ENCODE measurements at regions not wholly inside any gene's neighbourhood (a gene's known extent, or its start where the extent isn't known, plus 50 kb on each side); places are given as distances from the start of the nearest gene placed in this dataset.

- FAIRE-seq (no peak), ATAC-seq (peak; percentile 53; the same call in 2 of the 3 replicates), DNase-seq (ENCODE audit: low spot score) (no peak)
- no peaks in the 10 kb centered on the region for H4K20me1 ChIP-seq (ENCODE audit: insufficient read depth, low read length)
- no peak overlapping the region for H3K4me2 ChIP-seq (ENCODE audit: low read depth, low read length)
- POLR2A ChIA-PET = no interaction called here
- CTCF ChIA-PET (ENCODE audit: low intra/inter-chr PET ratio, low total read pairs) = no interaction called here
- no peak overlapping the region for H2AFZ ChIP-seq (ENCODE audit: low read length)
- no peaks in the 10 kb centered on the region for H3K79me2 ChIP-seq (ENCODE audit: insufficient read depth, low read length)
- BruUV-seq (replicated peaks) = no TSS peak
- H3K9ac ChIP-seq (ENCODE audit: insufficient read depth, low read depth, low read length) = no peak overlapping the region
- TF ChIP-seq ZNF550 (CRISPR knock-in tag; IDR thresholded peaks at IDR 0.05; ENCODE audit: borderline replicate concordance) (no peak), CTCF (CRISPR knock-in tag; IDR thresholded peaks at IDR 0.05) (peak; percentile 17; the same call in 1 of the 2 replicates)
- in situ Hi-C loops (cut with HindIII; ENCODE audit: extremely low pct_ligation_motif_present, low pct_unique_long_range_greater_than_20kb) = no loop called here
- no peaks in the 10 kb centered on the region for H3K9me3 ChIP-seq (ENCODE audit: low read length)
- intact Hi-C loops (cut with micrococcal nuclease; ENCODE audit: unreplicated experiment) = no loop called here
- peaks cover 0 to 1% of the 10 kb centered on the region in 2 experiments; a peak in 1 of 5 replicates for H3K27me3 ChIP-seq (ENCODE audit: control insufficient read depth in 1 of 2, insufficient read depth in 2 of 2, low read length in 2 of 2)
- H3K27ac ChIP-seq (ENCODE audit: extremely low read length, insufficient read depth, low read length) = no peak overlapping the region
- H3K36me3 ChIP-seq (replicated peaks in 1 of 2; ENCODE audit: control insufficient read depth in 1 of 2, insufficient read depth in 2 of 2, low read length in 2 of 2) = no peaks in the 10 kb centered on the region
- no peaks in the 10 kb centered on the region for H3K4me1 ChIP-seq (ENCODE audit: insufficient read depth, low read length)
- H3K4me3 ChIP-seq (replicated peaks in 1 of 3; ENCODE audit: insufficient read depth in 1 of 3, low read depth in 2 of 3, low read length in 3 of 3) = no peak overlapping the region
Observed at GRCh38 chr1:30353637-30354036, 369.7 kb downstream of the MATN1 start.

GRCh38 chr1:30348147-30348546 lies 375.2 kb downstream of the MATN1 start:
- Histone ChIP-seq H3K4me3 (replicated peaks in 1 of 3; ENCODE audit: insufficient read depth in 1 of 3, low read depth in 2 of 3, low read length in 3 of 3) (no peak overlapping the region), H3K27me3 (ENCODE audit: control insufficient read depth in 1 of 2, insufficient read depth in 2 of 2, low read length in 2 of 2) (no peaks in the 10 kb centered on the region), H2AFZ (ENCODE audit: low read length) (no peak overlapping the region), H3K4me1 (ENCODE audit: insufficient read depth, low read length) (no peaks in the 10 kb centered on the region), H3K79me2 (ENCODE audit: insufficient read depth, low read length) (no peaks in the 10 kb centered on the region), H3K9ac (ENCODE audit: insufficient read depth, low read depth, low read length) (no peak overlapping the region), H3K9me3 (ENCODE audit: low read length) (no peaks in the 10 kb centered on the region), H4K20me1 (ENCODE audit: insufficient read depth, low read length) (no peaks in the 10 kb centered on the region), H3K27ac (ENCODE audit: extremely low read length, insufficient read depth, low read length) (no peak overlapping the region), H3K36me3 (replicated peaks in 1 of 2; ENCODE audit: control insufficient read depth in 1 of 2, insufficient read depth in 2 of 2, low read length in 2 of 2) (no peaks in the 10 kb centered on the region), H3K4me2 (ENCODE audit: low read depth, low read length) (no peak overlapping the region)
- TF ChIP-seq ZNF629 (CRISPR knock-in tag; conservative IDR thresholded peaks at IDR 0.05) (no peak), CCDC6 (CRISPR knock-in tag; IDR thresholded peaks at IDR 0.05) (no peak), TRIM24 (CRISPR knock-in tag; IDR thresholded peaks at IDR 0.05) (no peak), PHF5A (CRISPR knock-in tag; IDR thresholded peaks at IDR 0.05; ENCODE audit: low read depth, unreplicated experiment) (no peak), ZHX1 (CRISPR knock-in tag; IDR thresholded peaks at IDR 0.05; ENCODE audit: low read depth) (no peak), TRIM22 (IDR thresholded peaks at IDR 0.05) (no peak), KAT8 (CRISPR knock-in tag; IDR thresholded peaks at IDR 0.05) (no peak), SP5 (CRISPR knock-in tag; IDR thresholded peaks at IDR 0.05; ENCODE audit: borderline replicate concordance, low read depth) (no peak)
- POLR2A ChIA-PET = no interaction called here
- CTCF ChIA-PET (ENCODE audit: low intra/inter-chr PET ratio, low total read pairs) = no interaction called here
- DNase-seq (ENCODE audit: low spot score) (no peak), ATAC-seq (no peak), FAIRE-seq (no peak)
- intact Hi-C loops (cut with micrococcal nuclease; ENCODE audit: unreplicated experiment) = no loop called here
- no TSS peak for BruUV-seq (replicated peaks)
- in situ Hi-C loops (cut with HindIII; ENCODE audit: extremely low pct_ligation_motif_present, low pct_unique_long_range_greater_than_20kb) = no loop called here
- 28% methylated on average over 2 of the region's 2 CpGs for WGBS (ENCODE audit: low lambda C conversion rate)
